ENCODE measurements at regions not wholly inside any gene's neighbourhood (a gene's known extent, or its start where the extent isn't known, plus 50 kb on each side); places are given as distances from the start of the nearest gene placed in this dataset.

GRCh38 chr11:90849312-90849711 lies 626.5 kb upstream of the CHORDC1 start:
- no peak for DNase-seq (ENCODE audit: low read depth in 2 of 2)

- no peak for DNase-seq (ENCODE audit: low read depth in 2 of 2)
Measured at GRCh38 chr11:90847268-90847886, 624.5 kb upstream of the CHORDC1 start.

GRCh38 chr11:90846628-90847027 lies 623.8 kb upstream of the CHORDC1 start:
- no peak for DNase-seq (ENCODE audit: low read depth in 2 of 2)

- DNase-seq (ENCODE audit: low read depth in 2 of 2): no peak
Measured at GRCh38 chr11:90845799-90846198, 623.0 kb upstream of the CHORDC1 start.

GRCh38 chr11:90845126-90845525 lies 622.3 kb upstream of the CHORDC1 start:
- no peak for DNase-seq (ENCODE audit: low read depth in 2 of 2)

- no peak for DNase-seq (ENCODE audit: low read depth in 2 of 2)
Measured at GRCh38 chr11:90844041-90844440, 621.2 kb upstream of the CHORDC1 start.

- no peak for DNase-seq (ENCODE audit: low read depth in 2 of 2)
Measured at GRCh38 chr11:90842681-90843080, 619.8 kb upstream of the CHORDC1 start.

- no peak for DNase-seq (ENCODE audit: low read depth in 2 of 2)
Measured at GRCh38 chr11:90840071-90840470, 617.2 kb upstream of the CHORDC1 start.

- DNase-seq (ENCODE audit: low read depth in 2 of 2): no peak
Measured at GRCh38 chr11:90836031-90836430, 613.2 kb upstream of the CHORDC1 start.

- DNase-seq (ENCODE audit: low read depth in 2 of 2): no peak
Measured at GRCh38 chr11:90823446-90823845, 600.6 kb upstream of the CHORDC1 start.

GRCh38 chr11:90822996-90823395 lies 600.1 kb upstream of the CHORDC1 start:
- no peak for DNase-seq (ENCODE audit: low read depth in 2 of 2)

GRCh38 chr11:90818196-90818745 lies 595.4 kb upstream of the CHORDC1 start:
- DNase-seq (ENCODE audit: low read depth in 2 of 2): no peak

- no peak for DNase-seq (ENCODE audit: low read depth in 2 of 2)
Measured at GRCh38 chr11:90809581-90809980, 586.7 kb upstream of the CHORDC1 start.

- no peak for DNase-seq (ENCODE audit: low read depth in 2 of 2)
Measured at GRCh38 chr11:90805172-90805571, 582.3 kb upstream of the CHORDC1 start.

- no peak for DNase-seq (ENCODE audit: low read depth in 2 of 2)
Measured at GRCh38 chr11:90803831-90804230, 581.0 kb upstream of the CHORDC1 start.

GRCh38 chr11:90803366-90803765 lies 580.5 kb upstream of the CHORDC1 start:
- no peak for DNase-seq (ENCODE audit: low read depth in 2 of 2)

- no peak for DNase-seq (ENCODE audit: low read depth in 2 of 2)
Measured at GRCh38 chr11:90798769-90799168, 575.9 kb upstream of the CHORDC1 start.

- no peak for DNase-seq (ENCODE audit: low read depth in 2 of 2)
Measured at GRCh38 chr11:90795746-90796145, 572.9 kb upstream of the CHORDC1 start.

GRCh38 chr11:90788961-90789360 lies 566.1 kb upstream of the CHORDC1 start:
- DNase-seq (ENCODE audit: low read depth in 2 of 2): no peak

- no peak for DNase-seq (ENCODE audit: low read depth in 2 of 2)
Measured at GRCh38 chr11:90784241-90784814, 561.5 kb upstream of the CHORDC1 start.

- no peak for DNase-seq (ENCODE audit: low read depth in 2 of 2)
Measured at GRCh38 chr11:90783111-90783510, 560.3 kb upstream of the CHORDC1 start.

GRCh38 chr11:90779098-90779497 lies 556.2 kb upstream of the CHORDC1 start:
- no peak for DNase-seq (ENCODE audit: low read depth in 2 of 2)

GRCh38 chr11:90775567-90776165 lies 552.8 kb upstream of the CHORDC1 start:
- no peak for DNase-seq (ENCODE audit: low read depth in 2 of 2)

All from stimulated activated CD4-positive, alpha-beta T cell treated with anti-CD3 and anti-CD28 coated beads, Interleukin-1b, Interleukin-23, amount 100 ng/mL, for 4 hours (primary cell).